Mucosa of gallbladder (tissue), 1 donor: ENCODE measurements at regions not wholly inside any gene's neighbourhood (a gene's known extent, or its start where the extent isn't known, plus 50 kb on each side); places are given as distances from the start of the nearest gene placed in this dataset.
A peak's percentile ranks its signal among the peaks of the same experiment; 100 is the strongest.

Experiments used
- DNase-seq: peaks from one replicate; pipeline ENCODE4 v3.0.0-alpha.2; 2020; ENCODE audit warnings: low spot score
- donor health status: DM: no; HTN: no; CAD: no.

DNA sequence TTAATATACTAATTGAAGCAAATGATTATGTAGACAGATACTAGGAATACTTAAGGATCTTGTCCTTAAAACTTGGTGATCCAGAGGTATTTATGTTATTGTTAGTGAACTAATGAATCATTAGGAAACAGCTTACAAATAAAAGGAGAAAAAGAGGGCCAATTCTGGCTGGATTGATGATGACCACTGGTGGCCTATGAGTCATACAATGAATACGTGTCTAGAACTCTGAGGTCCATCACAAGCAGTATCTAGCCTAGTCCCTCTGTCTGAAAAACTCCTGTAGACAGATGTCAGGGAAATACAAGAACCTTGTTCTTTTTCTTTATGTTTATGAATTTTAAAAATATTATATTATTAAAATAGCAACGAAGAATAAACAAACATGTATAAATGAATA is 51.7 kb upstream of the RTL1 start:
- no peak for DNase-seq

DNA sequence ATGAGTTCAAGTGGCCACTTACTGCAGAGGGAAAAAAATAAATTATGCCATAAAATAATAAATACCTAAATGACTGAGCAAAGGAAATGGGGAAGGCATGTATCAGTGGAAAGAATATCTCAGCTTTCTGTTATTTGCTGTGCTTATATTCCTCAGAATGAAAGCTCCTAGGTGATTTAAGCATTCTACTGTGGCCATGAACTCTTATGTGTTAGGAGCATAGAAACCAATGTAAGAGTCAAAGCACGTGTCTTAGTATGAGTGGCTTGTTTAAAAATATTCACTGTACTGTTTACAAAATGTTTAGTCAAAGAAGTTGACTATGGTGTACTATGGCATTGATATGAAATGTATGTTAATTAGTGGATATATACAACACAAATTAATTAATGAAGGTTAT is 59.0 kb upstream of the RTL1 start:
- no peak for DNase-seq

- DNase-seq: no peak
Measured at GRCh38 chr14:100965296-100965695, 61.8 kb upstream of the RTL1 start.

- DNase-seq: no peak
Measured at GRCh38 chr14:100967178-100967577, 63.7 kb upstream of the RTL1 start.

- DNase-seq: no peak
Measured at GRCh38 chr14:100967930-100968329, 64.4 kb upstream of the RTL1 start.

GRCh38 chr14:100972118-100972897 is 68.8 kb upstream of the RTL1 start:
- DNase-seq: no peak

DNA sequence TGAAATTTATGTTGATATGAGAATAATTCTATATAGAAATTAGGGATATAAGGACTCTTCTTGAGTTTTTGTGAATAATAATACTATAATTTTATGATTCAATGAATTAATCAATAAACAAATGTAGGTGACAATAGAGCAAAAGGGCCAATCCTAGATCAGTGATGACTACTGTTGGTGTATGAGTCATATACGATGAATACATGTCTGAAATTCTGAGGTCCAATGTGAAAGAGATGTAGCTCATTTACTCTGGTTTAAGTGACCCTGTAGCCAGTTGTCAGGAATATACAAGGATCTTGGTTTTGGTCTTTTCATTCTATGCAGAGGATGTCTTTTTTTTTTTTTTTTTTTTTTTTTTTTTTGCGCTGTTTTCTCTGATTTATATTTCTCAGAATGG is 72.1 kb upstream of the RTL1 start:
- no peak for DNase-seq

GRCh38 chr14:100979079-100979478 is 75.6 kb upstream of the RTL1 start:
- no peak for DNase-seq

GRCh38 chr14:100979780-100980179 is 76.3 kb upstream of the RTL1 start:
- DNase-seq: no peak

DNA sequence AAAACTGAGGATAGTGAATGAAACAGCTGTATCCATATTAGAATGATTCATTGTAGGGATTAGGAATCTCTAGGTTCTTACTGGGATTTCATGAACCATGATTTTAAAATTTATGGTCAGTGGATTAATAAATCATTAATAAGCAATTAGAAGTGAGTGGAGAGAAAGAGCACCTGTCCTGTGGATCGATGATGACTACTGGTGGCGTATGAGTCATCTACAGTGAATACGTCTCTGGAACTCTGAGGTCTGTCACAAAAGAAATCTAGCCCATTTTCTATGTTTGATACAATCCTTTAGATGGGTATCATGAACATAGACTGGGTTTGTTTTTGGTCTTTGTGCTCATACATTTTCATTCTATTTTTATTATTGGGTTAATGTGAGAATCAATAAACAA is 77.3 kb upstream of the RTL1 start:
- peak; percentile 55 for DNase-seq

- DNase-seq: no peak
Measured at GRCh38 chr14:100981809-100982208, 78.3 kb upstream of the RTL1 start.

- DNase-seq: no peak
Measured at GRCh38 chr14:100982353-100982752, 78.8 kb upstream of the RTL1 start.

DNA sequence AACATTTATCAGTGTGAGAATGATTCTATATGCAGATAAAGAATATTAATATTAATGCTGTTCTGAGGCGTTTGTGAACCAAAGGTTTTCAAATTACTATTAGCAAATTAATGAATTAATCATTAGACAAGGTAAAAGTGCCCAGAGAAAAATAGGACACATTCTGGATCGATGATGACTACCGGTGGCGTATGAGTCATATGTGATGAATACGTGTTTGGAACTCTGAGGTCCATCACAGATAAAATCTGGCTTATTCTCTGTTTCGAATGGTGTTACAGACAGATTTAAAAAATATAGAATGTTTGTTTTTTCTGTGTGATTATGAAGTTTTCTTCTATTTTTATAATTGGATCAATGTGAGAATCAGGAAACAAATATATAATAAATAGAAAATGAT is 79.2 kb upstream of the RTL1 start:
- DNase-seq: peak; percentile 62

DNA sequence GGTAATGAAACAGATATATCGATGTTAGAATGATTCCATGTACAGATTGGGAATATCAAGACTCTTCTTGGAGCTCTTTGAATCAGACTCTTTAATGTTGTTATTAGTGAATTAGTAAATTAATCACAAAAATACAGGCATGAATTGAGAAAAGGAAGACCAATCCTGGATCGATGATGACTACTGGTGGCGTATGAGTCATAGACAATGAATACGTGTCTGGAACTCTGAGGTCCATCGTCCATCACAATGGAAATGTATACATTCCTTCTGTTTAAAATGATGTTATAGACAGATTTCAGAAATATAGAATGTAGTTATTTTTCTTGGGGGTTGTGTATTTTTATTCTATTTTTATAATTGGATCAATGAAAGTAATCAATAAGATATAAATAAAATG is 80.2 kb upstream of the RTL1 start:
- no peak for DNase-seq

DNA sequence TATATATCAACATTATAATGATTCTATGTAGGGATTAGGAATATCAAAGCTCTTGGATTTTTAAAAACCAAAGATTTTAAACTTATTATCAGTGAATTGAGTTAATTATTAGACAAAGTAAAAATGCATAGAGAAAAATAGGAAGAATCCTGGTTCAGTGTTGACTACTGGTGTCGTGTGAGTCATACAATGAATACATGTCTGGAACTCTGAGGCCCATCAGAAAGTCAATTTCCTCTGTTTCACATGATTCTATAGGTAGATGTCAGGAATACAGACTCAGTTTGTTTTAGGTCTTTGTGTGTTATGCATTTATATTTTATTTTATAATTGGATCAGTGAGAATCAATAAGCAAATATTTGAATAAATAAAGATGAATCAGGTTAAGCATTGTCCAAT is 84.5 kb upstream of the RTL1 start:
- no peak for DNase-seq

DNA sequence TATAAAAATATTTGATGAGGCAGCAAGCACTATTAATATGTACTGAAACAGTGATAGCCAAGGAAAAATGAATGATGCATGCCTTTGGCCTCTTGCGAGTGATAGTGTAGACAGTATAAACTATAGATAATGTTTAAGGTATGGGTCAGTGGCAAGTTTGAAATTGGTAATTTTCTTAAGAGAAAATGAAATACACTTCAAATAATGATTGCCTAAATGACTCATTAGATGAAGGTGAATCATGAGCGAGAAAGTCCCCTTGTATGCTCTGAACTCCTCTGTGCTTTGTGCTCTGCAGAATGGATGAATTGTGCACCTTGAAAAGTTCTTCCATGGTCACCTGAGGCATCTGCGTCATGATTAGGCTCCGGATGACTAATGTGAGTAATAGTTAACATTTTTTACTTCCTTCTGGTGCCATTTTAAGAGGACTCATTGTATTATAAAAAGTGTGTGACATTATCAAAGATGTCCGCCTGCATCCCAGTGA is 84.9 kb upstream of the RTL1 start:
- no peak for DNase-seq

DNA sequence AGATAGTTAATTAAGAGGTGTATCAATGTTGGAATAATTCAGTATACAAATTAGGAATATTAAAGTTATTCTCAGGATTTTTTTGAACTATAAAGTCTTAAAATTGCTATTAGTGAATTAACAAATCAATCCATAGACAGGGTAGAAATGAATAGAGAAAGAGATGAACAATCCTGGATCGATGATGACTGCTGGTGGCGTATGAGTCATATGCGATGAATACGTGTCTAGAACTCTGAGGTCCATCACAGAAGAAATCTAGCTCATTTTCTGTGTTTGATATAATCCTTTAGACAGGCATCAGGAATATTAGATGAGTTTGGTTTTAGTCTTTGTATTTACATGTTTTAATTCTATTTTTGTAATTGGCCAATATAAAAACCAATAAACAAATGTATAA is 85.4 kb upstream of the RTL1 start:
- DNase-seq: no peak

GRCh38 chr14:100989924-100990323 is 86.4 kb upstream of the RTL1 start:
- DNase-seq: no peak

DNA sequence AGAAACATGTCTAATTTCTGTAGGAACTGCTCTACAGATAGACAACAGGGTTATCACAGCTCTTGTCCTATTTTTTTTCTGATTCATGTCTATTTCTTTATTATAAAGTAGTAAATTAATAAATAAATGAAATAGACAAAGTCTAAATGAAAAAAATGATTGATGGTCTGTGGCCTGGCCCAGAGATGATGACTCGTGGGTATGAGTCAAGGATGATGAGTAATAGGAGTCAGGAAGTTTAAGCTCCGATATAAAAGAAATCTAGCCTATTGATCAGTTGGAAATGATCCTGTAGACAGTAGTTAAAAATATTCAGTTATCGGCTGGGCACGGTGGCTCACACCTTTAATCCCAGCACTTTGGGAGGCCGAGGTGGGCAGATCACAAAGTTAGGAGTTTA is 90.6 kb upstream of the RTL1 start:
- DNase-seq: no peak

- no peak for DNase-seq
Measured at GRCh38 chr14:100994756-100995330, 91.3 kb upstream of the RTL1 start.

DNA sequence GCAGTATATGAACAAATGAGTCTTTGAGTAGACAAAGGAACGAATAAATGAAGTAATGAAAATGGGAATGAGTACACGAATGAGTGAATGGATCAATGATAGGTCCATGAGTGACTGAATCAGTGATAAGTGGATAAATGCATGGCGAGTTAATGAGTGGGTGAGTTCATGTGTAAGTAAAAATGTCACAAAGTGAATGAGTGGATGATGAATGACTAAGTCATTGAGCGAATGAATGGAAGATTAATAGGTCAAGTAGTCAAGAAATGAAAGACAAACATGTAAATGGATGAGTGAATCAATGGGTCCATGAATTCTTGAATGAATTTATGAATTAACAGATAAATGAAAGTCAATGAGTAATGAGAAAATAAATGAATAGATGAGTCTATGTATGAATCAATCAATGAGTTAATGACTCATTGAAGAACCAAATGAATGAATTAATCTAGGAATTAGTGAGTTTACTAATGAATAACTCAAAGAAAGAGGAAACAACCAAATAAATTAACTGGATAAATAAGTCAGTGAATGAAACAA is 97.3 kb upstream of the RTL1 start:
- no peak for DNase-seq

GRCh38 chr14:101001311-101002069 is 98.0 kb upstream of the RTL1 start:
- DNase-seq: no peak

GRCh38 chr14:101002738-101003137 is 99.2 kb upstream of the RTL1 start:
- DNase-seq: no peak
